K562 (cell line): ENCODE measurements at regions not wholly inside any gene's neighbourhood (a gene's known extent, or its start where the extent isn't known, plus 50 kb on each side); places are given as distances from the start of the nearest gene placed in this dataset.

ENCODE experiments used
- ATAC-seq: fragments of 200-7000 bp; cut with Tn5 transposase; 3 replicates; pipeline ENCODE4 v1.9.1; 2020; ENCODE audit warnings: moderate library complexity
- BruUV-seq: library from RNA; stranded (reverse); fragments of 400-500 nt; replicated peaks from 2 replicates; lab custom pipeline; 2021; lab: Mats Ljungman, UMichigan
- CTCF ChIA-PET: fragments of 300-600 bp; formaldehyde crosslinking; extraction: SDS; loops from one replicate; lab custom pipeline; 2021; ENCODE audit warnings: low intra/inter-chr PET ratio; lab: Yijun Ruan, JAX
- POLR2A ChIA-PET: fragments of 300-600, 350-650 bp; sonication (Branson Sonifier 250); formaldehyde crosslinking; extraction: SDS; loops from one replicate; lab custom pipeline; 2021; ENCODE audit warnings: antibody characterized with exemption, inconsistent platforms; lab: Yijun Ruan, JAX
- DNase-seq, 4 experiments: peaks; one replicate each; pipeline versions ENCODE4 v3.0.0 to v3.0.0-alpha.2; 2011 to 2018; ENCODE audit warnings: low spot score in 3 of 4, mixed read lengths in 3 of 4; ENCODE audit errors: extremely low read depth in 1 of 4
- FAIRE-seq: peaks from 2 replicates; lab custom pipeline; 2011; peaks lifted over from hg19 to GRCh38; lab: Jason Lieb, UNC
- H2AFZ ChIP-seq: 2 replicates; pipeline ENCODE4 v1.6.0; 2011; ENCODE audit warnings: low read depth, low read length, control low read depth, inconsistent platforms
- H3K27ac ChIP-seq: fragments of 200-600 bp; 3 replicates; pipeline ENCODE4 v1.8.0; 2011; ENCODE audit warnings: low read depth, mild to moderate bottlenecking, control low read depth, inconsistent platforms, low read length, moderate library complexity, mixed read lengths; ENCODE audit errors: extremely low read depth
- H3K27me3 ChIP-seq, 2 experiments: fragments of 300-600 bp in 1 of 2; 2 replicates in 1 of 2; 3 replicates in 1 of 2; pipeline versions ENCODE4 v1.6.0 to v1.8.0; 2011; ENCODE audit warnings: inconsistent platforms in 2 of 2, low read length in 2 of 2, mild to moderate bottlenecking in 1 of 2, mixed read lengths in 1 of 2, moderate library complexity in 1 of 2; ENCODE audit not compliant: control insufficient read depth in 2 of 2, insufficient read depth in 2 of 2
- H3K36me3 ChIP-seq: fragments of 300-600 bp; 3 replicates; pipeline ENCODE4 v1.8.0; 2011; ENCODE audit warnings: mild to moderate bottlenecking, low read length, inconsistent platforms; ENCODE audit not compliant: control insufficient read depth, insufficient read depth
- H3K4me1 ChIP-seq, 2 experiments: fragments of 200-600 bp in 1 of 2; replicated peaks in 1 of 2; 2 replicates in 1 of 2; 3 replicates in 1 of 2; pipeline versions ENCODE4 v1.5.1 to v1.8.0; 2011; ENCODE audit warnings: inconsistent platforms in 2 of 2, low read length in 2 of 2, mild to moderate bottlenecking in 1 of 2, mixed read lengths in 1 of 2, moderate library complexity in 1 of 2; ENCODE audit not compliant: control insufficient read depth in 2 of 2, insufficient read depth in 2 of 2
- H3K4me2 ChIP-seq: 2 replicates; pipeline ENCODE4 v1.6.1; 2011; ENCODE audit warnings: low read length, control low read depth, inconsistent platforms, mixed read lengths; ENCODE audit not compliant: insufficient read depth
- H3K4me3 ChIP-seq: fragments of 200-600 bp; sonication (generic), shearing (Covaris generic); 2 replicates; pipeline ENCODE4 v1.5.1; 2016; ENCODE audit warnings: control low read depth, inconsistent platforms
- H3K79me2 ChIP-seq: fragments of 200-600 bp; 3 replicates; pipeline ENCODE4 v1.8.0; 2011; ENCODE audit warnings: low read length, inconsistent platforms; ENCODE audit not compliant: control insufficient read depth, insufficient read depth
- H3K9ac ChIP-seq, 2 experiments: 2 replicates each; pipeline versions ENCODE4 v1.6.0 to v1.6.1; 2011; ENCODE audit warnings: low read depth in 2 of 2, low read length in 2 of 2, control low read depth in 1 of 2, inconsistent platforms in 1 of 2, mild to moderate bottlenecking in 1 of 2, mixed read lengths in 1 of 2; ENCODE audit not compliant: insufficient read depth in 1 of 2
- H3K9me1 ChIP-seq: one replicate; pipeline ENCODE4 v1.6.0; 2011; ENCODE audit warnings: inconsistent platforms, mild to moderate bottlenecking, low read length, moderate library complexity; ENCODE audit not compliant: control insufficient read depth, insufficient read depth
- H3K9me3 ChIP-seq: replicated peaks from 2 replicates; pipeline ENCODE4 v1.5.1; 2011; ENCODE audit warnings: low read depth, low read length, inconsistent platforms; ENCODE audit not compliant: control insufficient read depth, insufficient read depth
- H4K20me1 ChIP-seq: replicated peaks from 2 replicates; pipeline ENCODE4 v1.6.1; 2011; ENCODE audit warnings: low read length, inconsistent platforms, mixed read lengths; ENCODE audit not compliant: control insufficient read depth, insufficient read depth
- BHLHE40 ChIP-seq: IDR thresholded peaks from 2 replicates; pipeline ENCODE4 v1.6.1; 2011; ENCODE audit warnings: low read length, improper control_type of control experiment
- CBX3 ChIP-seq, 2 experiments: IDR thresholded peaks; 1 replicate in 1 of 2; 2 replicates in 1 of 2; pipeline ENCODE4 v1.6.1; 2012; ENCODE audit warnings: inconsistent platforms in 2 of 2, low read length in 2 of 2, borderline replicate concordance in 1 of 2, control low read depth in 1 of 2
- CREM ChIP-seq: IDR thresholded peaks from 2 replicates; pipeline ENCODE4 v1.6.1; 2014; ENCODE audit warnings: antibody characterized with exemption, low read depth
- E4F1 ChIP-seq: fragments of 250-450 bp; sonication (Bioruptor Pico); IDR thresholded peaks from 2 replicates; pipeline ENCODE4 v1.5.0; 2021; ENCODE audit warnings: mild to moderate bottlenecking, borderline replicate concordance
- L3MBTL2 ChIP-seq: fragments of 450-650 bp; IDR thresholded peaks from 2 replicates; pipeline ENCODE4 v1.6.1; 2016; ENCODE audit warnings: mild to moderate bottlenecking, moderate library complexity
- PKNOX1 ChIP-seq: fragments of 450-650 bp; IDR thresholded peaks from 2 replicates; pipeline ENCODE4 v1.6.1; 2016
- RBM25 ChIP-seq: fragments of 200-400 bp; formaldehyde crosslinking; IDR thresholded peaks from 2 replicates; pipeline ENCODE4 v1.6.1; 2018; ENCODE audit warnings: low read length, low read depth, moderate library complexity; ENCODE audit not compliant: severe bottlenecking
- SLC30A9 ChIP-seq: fragments of 250-450 bp; sonication (Bioruptor Pico); IDR thresholded peaks from 2 replicates; pipeline ENCODE4 v1.8.0; 2022; ENCODE audit warnings: mild to moderate bottlenecking, moderate library complexity
- SP1 ChIP-seq: sonication (generic); formaldehyde crosslinking; IDR thresholded peaks from 2 replicates; pipeline ENCODE4 v1.8.1; 2022; ENCODE audit warnings: mild to moderate bottlenecking, missing genetic modification reagents
- THRAP3 ChIP-seq: fragments of 450-650 bp; IDR thresholded peaks from 2 replicates; pipeline ENCODE4 v1.6.1; 2016; ENCODE audit warnings: mild to moderate bottlenecking, inconsistent platforms, borderline replicate concordance
- VEZF1 ChIP-seq: fragments of 200-800 bp; sonication (Bioruptor generic); IDR thresholded peaks from 2 replicates; pipeline ENCODE4 v1.6.1; 2017; ENCODE audit warnings: missing genetic modification characterization, missing compliant biosample characterization
- YY1 ChIP-seq, 3 experiments: IDR thresholded peaks; 2 replicates each; pipeline ENCODE4 v1.6.1; 2011; ENCODE audit warnings: low read length in 2 of 3, mild to moderate bottlenecking in 2 of 3, moderate library complexity in 2 of 3, borderline replicate concordance in 1 of 3, control low read depth in 1 of 3, low read depth in 1 of 3; ENCODE audit not compliant: insufficient read depth in 3 of 3, insufficient replicate concordance in 2 of 3, control insufficient read depth in 1 of 3, insufficient read length in 1 of 3; ENCODE audit errors: extremely low read depth in 1 of 3
- WGBS: fragments of 100-300 bp; shearing (Covaris generic); methylation state at CpG from one replicate; pipeline ENCODE4 v1.1.6; 2016; ENCODE audit warnings: low coverage, mixed read lengths; ENCODE audit not compliant: insufficient coverage; ENCODE audit errors: missing lambda C conversion rate; 5-methylcytosine and 5-hydroxymethylcytosine counted together
- in situ Hi-C: fragments of 300-500 bp; cut with MboI; formaldehyde crosslinking; loops from 4 replicates; pipeline ENCODE4 v1.15.0; 2018; ENCODE audit warnings: inconsistent platforms, mixed read lengths
- intact Hi-C: fragments of 100-400 bp; cut with micrococcal nuclease; formaldehyde crosslinking; loops from 2 replicates; pipeline ENCODE4 v1.14.2; 2022

GRCh38 chr2:41840702-41841551, 206.9 kb upstream of the PKDCC start:
- intact Hi-C loops (no loop called here), in situ Hi-C loops (no loop called here)
- 17% methylated on average over 47 of the region's 48 CpGs for WGBS
- Histone ChIP-seq H2AFZ (peak overlapping the region; percentile 85), H4K20me1 (no peaks in the 10 kb centered on the region), H3K79me2 (no peaks in the 10 kb centered on the region), H3K9me3 (no peaks in the 10 kb centered on the region), H3K27ac (no peak overlapping the region), H3K36me3 (no peaks in the 10 kb centered on the region), H3K4me2 (peak overlapping the region; percentile 72), H3K27me3 (no peaks in the 10 kb centered on the region), H3K9me1 (no peaks in the 10 kb centered on the region), H3K4me1 (peaks cover 0 to 5% of the 10 kb centered on the region in 2 experiments; a peak in 2 of 5 replicates), H3K4me3 (peak overlapping the region; percentile 34), H3K9ac (no peak overlapping the region; a peak in 1 of 4 replicates)
- peak; percentile 100 for ATAC-seq
- POLR2A ChIA-PET = interaction anchor here (0.8 kb wide), 1 partner anchor 9 kb away, joined by 3 read pairs; no protein-coding TSS in a partner anchor
- DNase-seq = peak; percentile 86 to 96 (median 93)
- CTCF ChIA-PET = interaction anchor here (2.0 kb wide), 1 partner anchor 245 kb away, joined by 8 read pairs; no protein-coding TSS in a partner anchor
- no TSS peak for BruUV-seq
- FAIRE-seq = peak; percentile 56
- TF ChIP-seq SP1 (CRISPR knock-in tag) (0 out of 2 replicates have a peak, but pooled peaks have one; percentile 42), THRAP3 (no peak), PKNOX1 (peak; percentile 64), BHLHE40 (peak; percentile 61), SLC30A9 (CRISPR knock-in tag) (no peak), CREM (peak; percentile 29; the same call in 1 of the 2 replicates), CBX3 (IDR thresholded peaks at IDR 0.05; ENCODE audit: borderline replicate concordance in 1 of 2, low read length in 2 of 2) (0 out of 3 replicates have a peak, but pooled peaks of 1 of the 2 experiments have one; percentile 50), RBM25 (peak; percentile 37), YY1 (IDR thresholded peaks at IDR 0.05; ENCODE audit: borderline replicate concordance in 1 of 3, control insufficient read depth in 1 of 3, extremely low read depth in 1 of 3, insufficient read depth in 3 of 3, insufficient read length in 1 of 3, insufficient replicate concordance in 2 of 3, low read depth in 1 of 3, low read length in 2 of 3) (peak in 2 of 3 experiments; percentile 35 to 38), E4F1 (no peak), VEZF1 (CRISPR knock-in tag) (0 out of 2 replicates have a peak, but pooled peaks have one; percentile 20), L3MBTL2 (peak; percentile 52; the same call in 1 of the 2 replicates)
